ENCODE measurements at regions not wholly inside any gene's neighbourhood (a gene's known extent, or its start where the extent isn't known, plus 50 kb on each side); places are given as distances from the start of the nearest gene placed in this dataset.
"Not testable (repeated sequence)": the region's sequence is repeated elsewhere in the genome, so short reads cannot be mapped to it uniquely, and the experiment has no call there.

DNA sequence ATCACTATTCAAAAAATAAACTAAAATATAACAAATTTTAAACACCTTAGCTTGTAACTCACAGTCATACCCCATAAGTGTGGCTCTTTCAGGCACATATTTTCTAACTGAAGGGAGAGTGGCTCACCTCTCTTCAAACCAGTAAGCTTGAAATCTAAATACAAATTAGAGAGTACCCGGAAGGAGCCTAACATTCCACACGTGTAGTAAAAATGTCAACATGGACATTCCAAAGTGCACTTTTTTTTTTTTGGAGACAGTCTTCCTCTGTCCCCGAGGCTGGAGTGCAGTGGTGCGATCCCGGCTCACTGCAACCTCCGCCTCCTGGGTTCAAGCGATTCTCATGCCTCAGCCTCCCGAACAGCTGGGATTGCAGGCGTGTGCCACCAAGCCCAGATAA, 275.6 kb upstream of the ADGRL2 start:
- no peak for DNase-seq

DNA sequence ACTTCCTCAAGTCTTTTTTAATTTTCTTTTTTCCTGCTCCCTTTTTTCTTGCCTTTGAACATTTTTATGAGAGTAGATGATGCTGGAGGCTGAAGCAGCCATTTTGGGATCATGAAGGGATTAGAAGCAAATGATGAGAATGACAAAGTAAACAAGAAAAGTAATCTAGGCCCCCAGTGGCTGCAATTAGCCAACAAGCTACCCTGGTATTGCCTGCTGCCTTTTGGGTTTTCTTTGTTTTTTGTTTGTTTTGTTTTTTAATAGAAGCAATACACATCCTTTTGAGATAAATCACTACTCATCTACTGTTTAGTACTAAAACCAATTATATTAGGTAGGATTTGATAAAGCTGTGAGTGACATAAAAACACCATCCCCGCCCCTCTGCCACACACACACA, 280.7 kb upstream of the ADGRL2 start:
- no peak for DNase-seq

DNA sequence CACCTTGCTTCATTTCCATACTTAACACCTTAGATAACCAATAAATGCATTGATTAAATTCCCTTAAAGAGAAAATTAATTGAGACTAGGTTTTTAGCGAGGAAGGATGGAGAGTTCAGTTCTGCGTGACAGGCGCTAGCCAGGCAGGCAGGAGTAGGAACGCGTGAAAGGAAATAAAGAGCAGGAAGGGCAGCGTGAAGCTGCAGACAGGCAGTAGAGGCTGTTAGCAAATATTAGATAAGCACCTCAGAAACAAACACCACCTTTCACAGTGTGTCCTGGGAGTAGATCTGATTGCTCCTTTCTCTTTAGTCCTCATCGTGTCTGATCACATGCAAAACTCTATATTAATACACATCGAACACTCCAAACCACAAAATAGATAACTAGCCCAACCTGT, 282.7 kb upstream of the ADGRL2 start:
- no peak for DNase-seq

- DNase-seq = no peak
Measured at GRCh38 chr1:81513796-81514354, 286.9 kb upstream of the ADGRL2 start.

DNA sequence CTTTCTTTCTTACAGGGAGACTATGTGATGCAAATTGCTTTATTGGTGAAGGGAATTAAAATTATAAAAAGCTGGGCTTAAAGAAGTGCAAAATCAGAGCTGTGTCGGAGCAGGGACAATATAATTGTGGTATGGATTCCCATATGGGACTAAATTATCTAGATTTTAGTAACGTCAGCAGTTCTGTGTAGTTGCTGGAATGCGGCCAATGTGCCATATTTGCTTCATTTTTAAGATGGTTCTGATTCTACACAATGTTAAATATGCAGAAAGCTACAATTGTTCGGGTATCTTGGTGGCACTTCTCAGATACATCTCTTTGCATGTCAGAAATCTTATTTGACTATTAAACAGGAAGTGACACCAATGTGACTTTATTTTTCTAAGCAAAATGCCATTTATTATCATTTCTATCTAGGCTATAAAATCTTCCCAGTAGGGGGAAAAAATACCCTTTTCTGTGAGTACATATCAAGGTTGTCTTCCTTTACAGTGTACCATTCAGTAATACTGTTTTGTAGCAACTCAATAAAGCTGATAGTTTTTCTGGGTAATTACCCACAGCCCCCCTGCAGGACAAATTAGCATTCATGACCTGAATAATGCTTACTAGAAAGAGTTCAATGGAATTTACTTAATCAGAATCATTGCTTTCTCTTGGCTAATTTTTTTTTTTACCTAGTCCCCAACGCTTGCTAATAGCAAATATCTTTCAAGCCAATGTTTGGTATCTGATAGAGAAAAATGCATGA, 288.3 kb upstream of the ADGRL2 start:
- DNase-seq = peak; percentile 25

DNA sequence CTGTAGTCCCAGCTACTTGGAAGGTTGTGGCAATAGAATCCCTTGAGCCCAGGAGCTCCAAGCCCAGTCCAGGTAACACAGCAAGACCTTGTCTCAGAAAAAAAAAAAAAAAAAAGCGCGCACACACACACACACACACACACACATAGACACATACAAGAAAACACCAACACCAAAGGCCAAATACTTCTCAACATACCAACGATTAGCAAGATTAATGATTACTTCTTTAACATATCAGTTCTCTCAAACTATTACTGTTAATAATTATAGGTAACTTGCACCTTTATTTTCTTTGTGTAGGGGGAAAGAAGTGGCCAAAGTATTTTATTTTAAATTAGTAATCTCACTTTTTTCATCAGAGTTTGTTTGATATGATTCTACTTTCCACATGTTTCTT, 289.5 kb upstream of the ADGRL2 start:
- no peak for DNase-seq

DNA sequence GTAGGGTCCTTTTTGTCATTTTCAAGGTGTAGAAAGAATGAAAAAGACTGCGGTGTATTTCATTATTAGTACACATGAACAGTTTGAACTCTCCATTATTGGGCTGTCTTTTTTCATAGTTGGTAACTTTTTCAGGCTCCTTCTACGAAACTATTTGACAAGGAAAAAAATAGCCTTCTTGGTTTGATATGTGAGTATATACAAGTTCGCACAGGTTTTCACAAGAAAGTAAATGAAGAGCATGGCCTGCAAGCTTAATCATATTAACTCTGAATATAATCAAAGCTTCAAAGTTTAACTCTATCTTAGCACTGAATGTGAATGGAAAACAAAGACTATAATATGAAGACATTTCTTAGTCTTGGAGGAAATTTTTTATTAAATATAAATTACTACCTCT, 290.0 kb upstream of the ADGRL2 start:
- DNase-seq = no peak

- DNase-seq = no peak
Measured at GRCh38 chr1:81509594-81509993, 291.1 kb upstream of the ADGRL2 start.

DNA sequence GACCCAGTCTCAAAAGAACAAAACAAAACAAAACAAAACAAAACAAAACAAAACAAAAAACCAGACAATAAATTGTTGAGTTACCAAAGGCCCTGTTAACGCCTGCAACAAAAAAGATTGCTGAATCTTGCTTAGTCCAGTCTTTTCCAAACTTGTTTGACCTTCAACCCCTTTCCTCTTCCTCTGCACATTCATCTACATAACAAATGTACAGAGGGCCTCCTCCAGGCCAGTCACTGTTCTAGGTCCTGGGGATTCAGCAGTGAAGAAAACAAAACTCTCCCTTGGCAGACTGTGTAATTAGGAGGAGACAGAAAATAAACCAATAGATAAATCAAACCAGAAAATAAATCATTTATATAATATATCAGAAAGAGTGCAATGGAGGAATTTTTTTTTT, 294.0 kb upstream of the ADGRL2 start:
- DNase-seq = no peak

DNA sequence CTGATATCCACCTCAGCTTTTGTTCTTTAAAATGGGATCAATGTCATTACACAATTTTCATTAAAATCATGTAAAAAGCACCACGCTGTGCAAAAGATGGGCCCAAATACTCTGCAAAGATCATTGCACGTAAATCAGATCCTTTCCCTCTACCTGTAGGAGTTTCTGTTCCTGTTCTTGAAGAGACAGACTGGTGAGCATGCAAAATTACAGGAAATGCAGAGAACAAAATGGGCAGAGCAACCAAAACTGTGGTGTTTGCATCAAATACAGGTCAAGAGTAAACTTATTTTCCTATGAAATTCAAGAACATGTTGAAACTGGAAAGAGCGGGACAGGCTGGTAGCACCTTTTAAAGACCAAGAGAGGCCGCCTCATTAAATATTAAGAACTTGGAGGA, 294.9 kb upstream of the ADGRL2 start:
- DNase-seq = no peak

- DNase-seq = not testable (repeated sequence)
Measured at GRCh38 chr1:81504820-81505219, 295.9 kb upstream of the ADGRL2 start.

DNA sequence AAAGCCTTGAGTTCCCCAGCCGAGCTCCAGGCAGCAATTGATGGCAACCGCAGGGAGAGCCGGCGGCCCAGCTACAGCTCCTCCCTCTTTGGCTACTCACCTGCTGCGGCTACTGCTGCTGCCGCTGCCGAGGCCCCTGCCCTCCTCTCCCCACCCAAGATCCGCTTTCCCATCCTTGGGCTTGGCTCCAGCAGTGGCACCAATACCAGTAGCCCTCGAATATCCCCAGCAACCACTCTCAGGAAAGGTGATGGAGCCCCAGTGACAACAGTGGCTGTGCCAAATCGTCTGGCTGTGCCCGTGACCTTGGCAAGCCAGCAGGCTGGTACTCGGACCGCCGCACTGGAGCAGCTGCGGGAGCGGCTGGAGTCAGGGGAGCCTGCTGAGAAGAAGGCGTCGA, 298.0 kb upstream of the ADGRL2 start:
- DNase-seq = not testable (repeated sequence)

DNA sequence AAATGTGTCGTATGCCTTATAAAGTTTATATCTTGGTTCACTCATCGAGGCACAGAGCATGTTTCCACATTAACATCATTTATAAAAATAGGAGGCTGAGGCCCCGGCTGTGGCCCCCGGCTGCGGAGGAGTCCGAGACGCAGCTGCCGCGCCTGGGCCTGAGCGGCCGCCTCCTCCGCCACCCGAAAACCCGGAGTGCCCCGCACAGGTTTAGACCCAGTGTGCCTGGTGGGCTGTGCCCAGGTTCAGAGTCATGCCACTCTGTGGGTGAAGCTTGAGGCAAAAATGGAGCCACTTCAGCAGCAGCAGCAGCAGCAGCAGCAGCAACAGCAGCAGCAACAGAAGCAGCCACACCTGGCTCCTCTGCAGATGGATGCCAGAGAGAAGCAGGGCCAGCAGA, 299.2 kb upstream of the ADGRL2 start:
- not testable (repeated sequence) for DNase-seq

DNA sequence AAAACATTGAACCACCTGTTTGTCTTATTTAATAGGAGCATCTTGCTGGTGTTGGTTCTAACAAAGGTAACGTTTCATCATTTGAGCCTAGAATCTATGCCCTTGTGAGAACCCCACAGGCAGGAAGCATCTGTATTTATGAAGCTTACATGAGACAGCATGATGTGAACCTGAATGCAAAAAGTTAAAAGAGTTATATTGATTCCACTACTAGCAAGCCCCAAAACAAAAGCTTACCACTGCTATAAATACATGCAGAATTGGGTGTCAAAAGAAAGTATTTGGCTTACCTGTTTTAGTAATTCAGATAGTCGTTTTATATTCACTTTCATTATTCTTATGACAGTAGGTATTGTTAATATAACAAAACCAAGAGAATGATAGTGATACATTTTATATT, 301.2 kb upstream of the ADGRL2 start:
- DNase-seq = no peak

DNA sequence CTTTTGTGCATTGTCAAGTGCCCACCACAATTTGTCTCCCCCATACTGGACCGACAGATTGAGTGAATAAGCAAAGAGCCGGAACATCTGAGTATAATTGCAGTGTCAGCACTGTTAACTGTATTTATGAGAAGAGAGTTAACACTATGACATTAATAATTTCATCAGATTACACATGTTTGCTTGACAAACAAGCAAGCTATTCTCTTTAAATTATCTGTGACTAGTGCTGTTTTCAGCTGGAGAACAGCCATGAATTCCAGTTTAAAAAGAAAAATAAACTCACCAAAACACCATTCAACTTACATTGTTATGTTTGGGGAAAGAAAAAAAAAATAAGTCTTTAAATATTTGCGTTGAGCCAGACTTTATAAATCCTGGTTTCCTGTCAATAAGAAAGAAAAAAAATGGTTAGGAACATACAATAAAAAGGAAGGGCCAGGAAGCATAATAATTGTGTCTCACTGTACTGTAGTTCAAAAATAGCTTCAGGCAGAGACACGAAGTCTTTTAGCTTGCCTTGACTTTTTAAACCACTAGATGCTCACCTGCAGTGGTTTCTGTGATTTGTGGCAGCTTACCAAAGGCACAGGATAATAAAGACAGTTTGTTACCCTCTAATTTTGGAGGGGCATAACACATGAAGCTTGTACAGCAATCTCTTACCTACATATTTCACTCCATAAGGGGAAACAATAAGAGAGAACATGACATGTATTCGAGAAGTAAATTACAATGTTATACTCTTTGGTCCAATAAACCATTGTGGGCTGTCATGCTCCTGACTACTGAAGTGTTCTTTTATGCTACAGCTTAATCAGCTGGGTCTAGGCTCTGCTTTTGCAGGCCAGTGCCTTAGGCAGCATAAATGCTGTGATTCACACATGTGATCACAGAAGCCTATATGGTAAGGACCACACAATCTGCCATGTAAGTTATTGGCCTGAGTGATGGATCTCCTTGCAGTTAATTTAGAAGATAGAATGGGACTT, 302.0 kb upstream of the ADGRL2 start:
- peak; percentile 82 for DNase-seq

DNA sequence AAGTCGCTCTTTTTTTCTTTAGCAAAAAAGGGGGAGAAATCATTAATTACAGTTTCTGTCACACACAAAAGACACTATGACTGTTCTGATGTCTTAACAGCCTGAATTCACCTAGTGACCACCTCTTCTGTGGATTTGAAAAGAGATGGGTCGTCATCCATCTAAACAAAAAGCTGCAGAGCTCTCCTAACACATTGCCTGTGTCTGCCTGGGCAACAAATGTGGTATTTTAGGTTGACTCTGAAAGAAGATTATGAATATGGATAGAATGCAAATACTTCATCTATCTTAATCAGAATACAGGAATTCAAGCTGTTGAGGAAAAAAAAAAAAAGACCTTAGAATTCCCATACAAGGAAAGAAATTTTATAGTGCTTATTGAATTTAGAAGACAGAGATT, 304.4 kb upstream of the ADGRL2 start:
- DNase-seq = no peak

DNA sequence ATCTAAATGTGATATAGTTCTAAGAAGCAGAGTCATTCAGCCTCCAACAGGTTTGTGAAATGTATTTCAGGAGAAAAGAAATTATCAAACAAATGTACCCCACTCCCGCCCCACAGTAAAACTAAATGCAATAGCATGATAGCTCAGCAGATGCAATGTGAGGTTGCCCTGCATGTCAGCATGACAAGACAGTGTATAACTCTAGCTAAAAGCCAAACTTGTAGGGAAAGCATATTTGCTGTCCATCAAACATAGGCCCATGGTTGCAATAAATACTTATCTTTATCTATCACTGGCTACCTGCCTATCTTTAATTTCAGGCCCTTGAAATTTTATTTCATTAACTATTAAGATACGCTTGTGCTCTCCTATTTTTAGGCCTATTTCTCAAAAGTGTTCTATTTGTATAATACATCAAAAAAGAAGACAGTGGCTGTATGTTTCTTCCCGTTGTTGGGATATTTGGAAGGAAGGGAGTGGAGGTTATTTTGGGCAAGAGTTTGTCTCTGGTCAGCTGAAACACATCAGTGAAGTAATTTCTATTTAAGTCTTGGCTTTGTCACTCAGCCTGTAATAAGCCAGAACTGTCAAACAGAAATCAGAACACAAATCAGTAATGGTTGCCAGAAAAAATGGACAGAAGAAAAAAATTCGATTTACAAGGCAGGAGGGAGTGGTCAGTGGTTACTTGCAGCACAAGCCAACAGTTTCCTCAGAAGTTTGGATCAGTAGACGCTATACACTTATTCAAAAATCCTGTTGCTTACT, 307.4 kb upstream of the ADGRL2 start:
- DNase-seq = no peak

DNA sequence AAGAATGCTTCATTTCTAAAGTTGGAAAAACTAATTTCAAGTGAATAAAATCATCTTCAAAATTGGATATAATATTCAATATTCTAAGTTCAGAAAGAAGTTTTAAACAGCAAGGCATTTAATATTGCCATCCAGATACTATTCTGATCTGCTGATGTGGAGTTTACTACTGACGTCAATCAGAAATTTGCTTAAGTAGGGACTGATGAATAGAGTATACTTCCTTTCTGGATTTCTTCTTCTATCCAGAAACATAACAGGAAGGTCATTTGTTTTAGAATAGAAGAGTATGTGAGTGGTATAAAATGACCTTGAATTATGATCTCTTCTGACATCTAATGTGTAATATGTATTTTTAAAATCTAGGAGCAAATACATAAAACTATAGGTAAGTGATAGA, 308.1 kb upstream of the ADGRL2 start:
- DNase-seq = no peak

- DNase-seq = no peak
Measured at GRCh38 chr1:81490614-81491013, 310.1 kb upstream of the ADGRL2 start.

GRCh38 chr1:81489372-81489934, 311.3 kb upstream of the ADGRL2 start:
- no peak for DNase-seq

DNA sequence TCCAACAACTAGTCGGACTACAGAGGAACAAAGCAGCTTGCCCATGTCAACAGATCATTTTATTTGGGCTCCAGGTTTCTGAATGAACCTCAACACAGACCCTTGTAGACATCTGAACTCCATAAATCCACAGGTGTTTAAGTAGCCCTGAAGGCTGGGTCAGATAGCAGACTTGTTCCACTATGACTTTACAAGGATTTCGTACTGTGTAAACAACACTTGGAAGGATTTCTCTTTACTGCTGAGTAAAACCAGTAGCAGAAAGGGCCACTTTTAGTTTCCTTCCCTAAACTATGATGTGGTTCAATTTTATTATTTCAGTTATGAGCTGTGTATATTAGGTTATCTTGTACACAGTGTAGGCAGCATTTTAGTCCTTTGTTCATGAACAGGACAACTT, 316.4 kb upstream of the ADGRL2 start:
- DNase-seq = no peak

DNA sequence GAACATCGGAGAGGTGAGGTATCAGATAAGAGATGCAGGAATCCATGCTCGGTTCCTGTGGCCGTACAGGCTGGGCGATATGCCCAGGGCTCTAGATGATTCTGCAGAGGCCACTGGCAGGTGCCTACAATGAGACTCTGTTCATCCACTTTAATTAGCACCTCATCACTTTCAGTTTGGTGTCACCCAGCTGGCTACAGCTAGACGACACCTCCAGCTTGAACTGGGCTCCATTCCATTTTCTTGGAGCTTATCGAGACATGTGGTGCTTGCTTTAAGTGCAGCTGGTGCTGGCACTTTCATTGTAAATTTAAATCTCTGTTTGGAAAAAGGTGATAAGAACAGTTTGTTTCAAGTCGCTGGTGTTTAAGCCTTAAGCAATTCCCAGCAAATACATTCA, 322.5 kb upstream of the ADGRL2 start:
- no peak for DNase-seq

GRCh38 chr1:81477710-81478109, 323.0 kb upstream of the ADGRL2 start:
- DNase-seq = peak; percentile 21

All from fibroblast of skin of right quadriceps (primary cell).